ENCODE measurements at regions not wholly inside any gene's neighbourhood (a gene's known extent, or its start where the extent isn't known, plus 50 kb on each side); places are given as distances from the start of the nearest gene placed in this dataset.

GRCh38 chr4:32128549-32128948 is 1408.4 kb downstream of the PCDH7 start:
- TF ChIP-seq, protein P1, sequence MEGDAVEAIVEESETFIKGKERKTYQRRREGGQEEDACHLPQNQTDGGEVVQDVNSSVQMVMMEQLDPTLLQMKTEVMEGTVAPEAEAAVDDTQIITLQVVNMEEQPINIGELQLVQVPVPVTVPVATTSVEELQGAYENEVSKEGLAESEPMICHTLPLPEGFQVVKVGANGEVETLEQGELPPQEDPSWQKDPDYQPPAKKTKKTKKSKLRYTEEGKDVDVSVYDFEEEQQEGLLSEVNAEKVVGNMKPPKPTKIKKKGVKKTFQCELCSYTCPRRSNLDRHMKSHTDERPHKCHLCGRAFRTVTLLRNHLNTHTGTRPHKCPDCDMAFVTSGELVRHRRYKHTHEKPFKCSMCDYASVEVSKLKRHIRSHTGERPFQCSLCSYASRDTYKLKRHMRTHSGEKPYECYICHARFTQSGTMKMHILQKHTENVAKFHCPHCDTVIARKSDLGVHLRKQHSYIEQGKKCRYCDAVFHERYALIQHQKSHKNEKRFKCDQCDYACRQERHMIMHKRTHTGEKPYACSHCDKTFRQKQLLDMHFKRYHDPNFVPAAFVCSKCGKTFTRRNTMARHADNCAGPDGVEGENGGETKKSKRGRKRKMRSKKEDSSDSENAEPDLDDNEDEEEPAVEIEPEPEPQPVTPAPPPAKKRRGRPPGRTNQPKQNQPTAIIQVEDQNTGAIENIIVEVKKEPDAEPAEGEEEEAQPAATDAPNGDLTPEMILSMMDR (IDR thresholded peaks at IDR 0.05), result no peak
- TF ChIP-seq EP300 (IDR thresholded peaks at IDR 0.05) (no peak), POLR2AphosphoS5 (IDR thresholded peaks at IDR 0.05) (no peak)

Data from stomach (tissue), 4 donors.